Stimulated activated effector memory CD8-positive, alpha-beta T cell treated with anti-CD3 and anti-CD28 coated beads, Interleukin-12 subunit alpha, Interleukin-12 subunit beta, amount 100 ng/mL, for 72 hours (primary cell): ENCODE measurements at regions not wholly inside any gene's neighbourhood (a gene's known extent, or its start where the extent isn't known, plus 50 kb on each side); places are given as distances from the start of the nearest gene placed in this dataset.
"Not testable (repeated sequence)": the region's sequence is repeated elsewhere in the genome, so short reads cannot be mapped to it uniquely, and the experiment has no call there.

Experiments used
- ATAC-seq: fragments of 150-1000 bp; cut with Tn5 transposase; 2 replicates; pipeline ENCODE4 v1.10.0; 2021
- DNase-seq, 2 donors: peaks; one replicate each; pipeline ENCODE4 v3.0.0; 2021 to 2022; ENCODE audit warnings: low spot score in 2 of 2
- H3K27ac Mint-ChIP-seq: one replicate; pipeline ENCODE4 v1.8.0; 2022; ENCODE audit warnings: mild to moderate bottlenecking, mixed read lengths
- H3K36me3 Mint-ChIP-seq: one replicate; pipeline ENCODE4 v1.8.0; 2022; ENCODE audit warnings: mild to moderate bottlenecking, mixed read lengths
- H3K4me1 Mint-ChIP-seq: one replicate; pipeline ENCODE4 v1.8.0; 2022; ENCODE audit warnings: mixed read lengths
- H3K4me3 Mint-ChIP-seq: one replicate; pipeline ENCODE4 v1.8.0; 2022; ENCODE audit warnings: mild to moderate bottlenecking, mixed read lengths
- H3K9me3 Mint-ChIP-seq: one replicate; pipeline ENCODE4 v1.8.0; 2022; ENCODE audit warnings: mixed read lengths

- no peaks in the 10 kb centered on the region for H3K9me3 Mint-ChIP-seq
- no peaks in the 10 kb centered on the region for H3K36me3 Mint-ChIP-seq
- DNase-seq (no peak), ATAC-seq (no peak)
- no peaks in the 10 kb centered on the region for H3K4me1 Mint-ChIP-seq
- H3K4me3 Mint-ChIP-seq, result no peak overlapping the region
- H3K27ac Mint-ChIP-seq, result no peak overlapping the region
These were observed 88.9 kb downstream of the MOGAT1 start for GRCh38 chr2:222760301-222760897.

GRCh38 chr2:222761888-222762287 is 90.4 kb downstream of the MOGAT1 start:
- no peak for DNase-seq
- H3K4me3 Mint-ChIP-seq, result no peak overlapping the region

GRCh38 chr2:222762342-222762741 is 90.9 kb downstream of the MOGAT1 start:
- no peak overlapping the region for H3K27ac Mint-ChIP-seq
- no peaks in the 10 kb centered on the region for H3K4me1 Mint-ChIP-seq
- H3K9me3 Mint-ChIP-seq, result no peaks in the 10 kb centered on the region
- ATAC-seq, result no peak
- H3K4me3 Mint-ChIP-seq, result no peak overlapping the region
- H3K36me3 Mint-ChIP-seq, result no peaks in the 10 kb centered on the region
- DNase-seq, result no peak

More at GRCh38 chr2:222761888-222762287, 90.4 kb downstream of the MOGAT1 start:
- ATAC-seq, result no peak
- no peaks in the 10 kb centered on the region for H3K4me1 Mint-ChIP-seq
- H3K27ac Mint-ChIP-seq, result no peak overlapping the region
- H3K36me3 Mint-ChIP-seq, result no peaks in the 10 kb centered on the region
- H3K9me3 Mint-ChIP-seq, result no peaks in the 10 kb centered on the region

GRCh38 chr2:222765883-222766282 is 94.4 kb downstream of the MOGAT1 start:
- H3K9me3 Mint-ChIP-seq, H3K36me3 Mint-ChIP-seq, H3K27ac Mint-ChIP-seq, H3K4me3 Mint-ChIP-seq, H3K4me1 Mint-ChIP-seq, DNase-seq, ATAC-seq: not testable (repeated sequence)

- not testable (repeated sequence) for H3K9me3 Mint-ChIP-seq, H3K4me3 Mint-ChIP-seq, H3K36me3 Mint-ChIP-seq, ATAC-seq, DNase-seq, H3K4me1 Mint-ChIP-seq, H3K27ac Mint-ChIP-seq
These were observed 92.8 kb upstream of the ACSL3 start for GRCh38 chr2:222768019-222768418.

GRCh38 chr2:222769446-222769845 is 91.4 kb upstream of the ACSL3 start:
- DNase-seq (no peak), ATAC-seq (no peak)
- Mint-ChIP-seq H3K4me1 (no peaks in the 10 kb centered on the region), H3K4me3 (no peak overlapping the region), H3K36me3 (peaks cover 8% of the 10 kb centered on the region), H3K27ac (no peak overlapping the region), H3K9me3 (no peaks in the 10 kb centered on the region)

- H3K36me3 Mint-ChIP-seq, result peaks cover 8% of the 10 kb centered on the region
- no peak overlapping the region for H3K27ac Mint-ChIP-seq
- no peaks in the 10 kb centered on the region for H3K9me3 Mint-ChIP-seq
- DNase-seq, result no peak
- ATAC-seq, result no peak
- H3K4me3 Mint-ChIP-seq, result no peak overlapping the region
- no peaks in the 10 kb centered on the region for H3K4me1 Mint-ChIP-seq
These were observed 90.9 kb upstream of the ACSL3 start for GRCh38 chr2:222769941-222770340.

GRCh38 chr2:222771832-222772231 is 89.0 kb upstream of the ACSL3 start:
- ATAC-seq (no peak), DNase-seq (no peak)
- H3K4me3 Mint-ChIP-seq, result no peak overlapping the region
- H3K36me3 Mint-ChIP-seq, result peaks cover 8% of the 10 kb centered on the region
- no peaks in the 10 kb centered on the region for H3K4me1 Mint-ChIP-seq
- H3K9me3 Mint-ChIP-seq, result no peaks in the 10 kb centered on the region
- H3K27ac Mint-ChIP-seq, result no peak overlapping the region

GRCh38 chr2:222774941-222775340 is 85.9 kb upstream of the ACSL3 start:
- DNase-seq (no peak), ATAC-seq (no peak)
- H3K27ac Mint-ChIP-seq, result no peak overlapping the region
- no peaks in the 10 kb centered on the region for H3K36me3 Mint-ChIP-seq
- H3K4me1 Mint-ChIP-seq, result no peaks in the 10 kb centered on the region
- no peak overlapping the region for H3K4me3 Mint-ChIP-seq
- H3K9me3 Mint-ChIP-seq, result no peaks in the 10 kb centered on the region

GRCh38 chr2:222776792-222777191 is 84.0 kb upstream of the ACSL3 start:
- ATAC-seq (no peak), DNase-seq (no peak)
- Mint-ChIP-seq H3K27ac (no peak overlapping the region), H3K9me3 (peaks cover 2% of the 10 kb centered on the region), H3K4me1 (no peaks in the 10 kb centered on the region), H3K4me3 (no peak overlapping the region), H3K36me3 (no peaks in the 10 kb centered on the region)

- H3K36me3 Mint-ChIP-seq, result no peaks in the 10 kb centered on the region
- DNase-seq, result no peak
- no peak for ATAC-seq
- H3K4me1 Mint-ChIP-seq, result no peaks in the 10 kb centered on the region
- H3K9me3 Mint-ChIP-seq, result peaks cover 2% of the 10 kb centered on the region
- H3K4me3 Mint-ChIP-seq, result no peak overlapping the region
- H3K27ac Mint-ChIP-seq, result no peak overlapping the region
These were observed 82.4 kb upstream of the ACSL3 start for GRCh38 chr2:222778400-222778799.

- Mint-ChIP-seq H3K4me1 (no peaks in the 10 kb centered on the region), H3K27ac (no peak overlapping the region)
These were observed 81.5 kb upstream of the ACSL3 start for GRCh38 chr2:222779145-222779832.

GRCh38 chr2:222780051-222780450 is 80.8 kb upstream of the ACSL3 start:
- no peak overlapping the region for H3K4me3 Mint-ChIP-seq
- no peak for ATAC-seq
- H3K4me1 Mint-ChIP-seq, result no peaks in the 10 kb centered on the region
- H3K9me3 Mint-ChIP-seq, result peaks cover 2% of the 10 kb centered on the region
- H3K27ac Mint-ChIP-seq, result no peak overlapping the region
- H3K36me3 Mint-ChIP-seq, result no peaks in the 10 kb centered on the region
- DNase-seq, result no peak

More at GRCh38 chr2:222779145-222779832, 81.5 kb upstream of the ACSL3 start:
- no peak for DNase-seq
- peaks cover 2% of the 10 kb centered on the region for H3K9me3 Mint-ChIP-seq
- H3K36me3 Mint-ChIP-seq, result no peaks in the 10 kb centered on the region
- no peak overlapping the region for H3K4me3 Mint-ChIP-seq
- ATAC-seq, result no peak

GRCh38 chr2:222782201-222782730 is 78.6 kb upstream of the ACSL3 start:
- peaks cover 2% of the 10 kb centered on the region for H3K9me3 Mint-ChIP-seq
- DNase-seq, result no peak
- no peak for ATAC-seq
- no peaks in the 10 kb centered on the region for H3K4me1 Mint-ChIP-seq
- no peak overlapping the region for H3K27ac Mint-ChIP-seq
- no peaks in the 10 kb centered on the region for H3K36me3 Mint-ChIP-seq
- no peak overlapping the region for H3K4me3 Mint-ChIP-seq

- no peaks in the 10 kb centered on the region for H3K4me1 Mint-ChIP-seq
- H3K9me3 Mint-ChIP-seq, result peaks cover 2% of the 10 kb centered on the region
- no peaks in the 10 kb centered on the region for H3K36me3 Mint-ChIP-seq
- no peak for DNase-seq
- ATAC-seq, result no peak
- no peak overlapping the region for H3K27ac Mint-ChIP-seq
- H3K4me3 Mint-ChIP-seq, result no peak overlapping the region
These were observed 77.2 kb upstream of the ACSL3 start for GRCh38 chr2:222783592-222783991.

- no peak for ATAC-seq
- no peak overlapping the region for H3K27ac Mint-ChIP-seq
- H3K4me1 Mint-ChIP-seq, result peaks cover 12% of the 10 kb centered on the region
- H3K4me3 Mint-ChIP-seq, result no peak overlapping the region
- no peaks in the 10 kb centered on the region for H3K36me3 Mint-ChIP-seq
- DNase-seq, result no peak
- no peaks in the 10 kb centered on the region for H3K9me3 Mint-ChIP-seq
These were observed 69.9 kb upstream of the ACSL3 start for GRCh38 chr2:222790932-222791331.
